ENCODE measurements at regions not wholly inside any gene's neighbourhood (a gene's known extent, or its start where the extent isn't known, plus 50 kb on each side); places are given as distances from the start of the nearest gene placed in this dataset.
"Not testable (repeated sequence)": the region's sequence is repeated elsewhere in the genome, so short reads cannot be mapped to it uniquely, and the experiment has no call there.

DNA sequence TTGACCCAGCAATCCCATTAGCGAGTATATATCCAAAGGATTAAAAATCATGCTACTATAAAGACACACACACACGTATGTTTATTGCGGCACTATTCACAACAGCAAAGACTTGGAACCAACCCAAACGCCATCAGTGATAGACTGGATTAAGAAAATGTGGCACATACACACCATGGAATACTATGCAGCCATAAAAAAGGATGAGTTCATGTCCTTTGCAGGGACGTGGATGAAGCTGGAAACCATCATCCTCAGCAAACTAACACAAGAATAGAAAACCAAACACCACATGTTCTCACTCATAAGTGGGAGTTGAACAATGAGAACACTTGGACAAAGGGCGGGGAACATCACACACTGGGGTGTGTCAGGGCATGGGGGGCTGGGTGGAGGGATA, 296.2 kb upstream of the HS6ST1 start:
- TF ChIP-seq CTCF (IDR thresholded peaks at IDR 0.05; ENCODE audit: insufficient read depth, low read length, poor library complexity, severe bottlenecking); EZH2phosphoT487 (conservative IDR thresholded peaks at IDR 0.05; ENCODE audit: low read length): not testable (repeated sequence)
